Central memory CD4-positive, alpha-beta T cell (primary cell): ENCODE measurements at regions not wholly inside any gene's neighbourhood (a gene's known extent, or its start where the extent isn't known, plus 50 kb on each side); places are given as distances from the start of the nearest gene placed in this dataset.
"Not testable (repeated sequence)": the region's sequence is repeated elsewhere in the genome, so short reads cannot be mapped to it uniquely, and the experiment has no call there.

Source experiments
- DNase-seq: peaks from one replicate; pipeline ENCODE4 v3.0.0; 2022

GRCh38 chr11:3437441-3437840 lies 58.5 kb upstream of the ZNF195 start:
- not testable (repeated sequence) for DNase-seq

DNA sequence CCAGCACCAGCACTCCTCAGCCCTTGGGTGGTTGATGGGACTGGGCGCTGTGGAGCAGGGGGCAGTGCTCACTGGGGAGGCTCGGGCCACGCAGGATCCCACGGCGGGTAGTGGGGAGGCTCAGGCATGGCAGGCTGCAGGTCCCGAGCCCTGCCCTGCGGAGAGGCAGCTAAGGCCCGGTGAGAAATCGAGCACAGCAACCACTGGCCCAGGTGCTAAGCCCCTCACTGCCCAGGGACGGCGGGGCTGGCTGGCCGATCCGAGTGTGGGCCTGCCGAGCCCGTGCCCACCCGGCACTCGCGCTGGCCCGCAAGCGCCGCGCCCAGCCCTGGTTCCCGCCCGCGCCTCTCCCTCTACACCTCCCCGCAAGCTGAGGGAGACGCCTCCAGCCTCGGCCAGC lies 56.0 kb upstream of the ZNF195 start:
- DNase-seq = no peak

DNA sequence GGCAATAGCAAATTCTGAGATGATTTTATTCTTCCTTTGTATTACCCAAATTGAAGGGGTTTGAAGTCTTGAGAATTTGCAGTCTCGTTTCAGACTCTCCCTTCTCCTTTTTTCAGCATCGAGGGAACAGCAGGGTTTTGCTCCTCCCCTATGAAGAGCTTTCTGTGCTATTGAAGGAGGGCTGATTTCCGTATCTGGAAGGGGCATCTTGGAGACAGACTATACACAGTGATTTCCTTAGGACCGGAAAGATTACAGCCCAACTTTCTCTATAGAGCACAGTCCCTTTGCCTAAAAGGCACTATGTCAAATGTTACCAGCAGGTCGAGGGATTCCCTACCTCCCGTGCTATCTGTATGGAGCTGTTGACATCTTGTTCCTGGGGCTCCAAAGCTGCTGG lies 50.2 kb upstream of the ZNF195 start:
- not testable (repeated sequence) for DNase-seq
